ENCODE measurements at regions not wholly inside any gene's neighbourhood (a gene's known extent, or its start where the extent isn't known, plus 50 kb on each side); places are given as distances from the start of the nearest gene placed in this dataset.

- no peaks in the 10 kb centered on the region for H3K27me3 ChIP-seq (replicated peaks; ENCODE audit: insufficient read depth, low read length)
- no peaks in the 10 kb centered on the region for H3K36me3 ChIP-seq (replicated peaks; ENCODE audit: insufficient read depth, low read length)
- no peaks in the 10 kb centered on the region for H4K20me1 ChIP-seq (ENCODE audit: insufficient read depth, low read length)
- H3K4me3 ChIP-seq (ENCODE audit: low read length) = no peak overlapping the region
- H2AFZ ChIP-seq (ENCODE audit: low read length) = no peak overlapping the region
- no peak for TF ChIP-seq EZH2 (optimal IDR thresholded peaks at IDR 0.05; ENCODE audit: low read depth, low read length)
- no peaks in the 10 kb centered on the region for H3K4me1 ChIP-seq (ENCODE audit: low read length)
- no peak for DNase-seq
- H3K9me3 ChIP-seq (replicated peaks; ENCODE audit: insufficient read depth, low read length) = no peaks in the 10 kb centered on the region
- H3K9ac ChIP-seq (ENCODE audit: low read length) = no peak overlapping the region
- H3F3A ChIP-seq (ENCODE audit: insufficient read depth, low read length) = no peaks in the 10 kb centered on the region
- H3K79me2 ChIP-seq (ENCODE audit: low read length) = no peaks in the 10 kb centered on the region
- no peak overlapping the region for H3K4me2 ChIP-seq (ENCODE audit: low read depth, low read length)
- no peaks in the 10 kb centered on the region for H3K9me2 ChIP-seq (replicated peaks; ENCODE audit: insufficient read depth, low read length)
- no peak overlapping the region for H3K27ac ChIP-seq (ENCODE audit: low read length)
Observed at GRCh38 chr15:39491886-39492490, 88.9 kb upstream of the THBS1 start.

GRCh38 chr15:39493424-39494067, 87.3 kb upstream of the THBS1 start:
- TF ChIP-seq CTCF (IDR thresholded peaks at IDR 0.05; ENCODE audit: low read length) = no peak
- no peak for TF ChIP-seq EZH2 (optimal IDR thresholded peaks at IDR 0.05; ENCODE audit: low read depth, low read length)
- TF ChIP-seq EZH2phosphoT487 (IDR thresholded peaks at IDR 0.05; ENCODE audit: low read length) = no peak
- Histone ChIP-seq H3K79me2 (ENCODE audit: low read length) (no peaks in the 10 kb centered on the region), H3K36me3 (replicated peaks; ENCODE audit: insufficient read depth, low read length) (no peaks in the 10 kb centered on the region), H3K4me2 (ENCODE audit: low read depth, low read length) (no peak overlapping the region), H3K9ac (ENCODE audit: low read length) (no peak overlapping the region), H2AFZ (ENCODE audit: low read length) (no peak overlapping the region), H4K20me1 (ENCODE audit: insufficient read depth, low read length) (no peaks in the 10 kb centered on the region), H3K27me3 (replicated peaks; ENCODE audit: insufficient read depth, low read length) (no peaks in the 10 kb centered on the region), H3K4me3 (ENCODE audit: low read length) (no peak overlapping the region), H3K9me3 (replicated peaks; ENCODE audit: insufficient read depth, low read length) (no peaks in the 10 kb centered on the region), H3F3A (ENCODE audit: insufficient read depth, low read length) (no peaks in the 10 kb centered on the region), H3K27ac (ENCODE audit: low read length) (no peak overlapping the region), H3K4me1 (ENCODE audit: low read length) (no peaks in the 10 kb centered on the region), H3K9me2 (replicated peaks; ENCODE audit: insufficient read depth, low read length) (no peaks in the 10 kb centered on the region)
- no peak for DNase-seq

- H3K36me3 ChIP-seq (replicated peaks; ENCODE audit: insufficient read depth, low read length) = no peaks in the 10 kb centered on the region
- H3K79me2 ChIP-seq (ENCODE audit: low read length) = no peaks in the 10 kb centered on the region
- DNase-seq = no peak
- H4K20me1 ChIP-seq (ENCODE audit: insufficient read depth, low read length) = no peaks in the 10 kb centered on the region
- no peaks in the 10 kb centered on the region for H3F3A ChIP-seq (ENCODE audit: insufficient read depth, low read length)
- H3K4me2 ChIP-seq (ENCODE audit: low read depth, low read length) = no peak overlapping the region
- H3K9me3 ChIP-seq (replicated peaks; ENCODE audit: insufficient read depth, low read length) = no peaks in the 10 kb centered on the region
- H3K9me2 ChIP-seq (replicated peaks; ENCODE audit: insufficient read depth, low read length) = no peaks in the 10 kb centered on the region
- no peak overlapping the region for H3K27ac ChIP-seq (ENCODE audit: low read length)
- no peak overlapping the region for H3K9ac ChIP-seq (ENCODE audit: low read length)
- no peak for TF ChIP-seq CTCF (IDR thresholded peaks at IDR 0.05; ENCODE audit: low read length)
- no peak for TF ChIP-seq EZH2 (optimal IDR thresholded peaks at IDR 0.05; ENCODE audit: low read depth, low read length)
- TF ChIP-seq EZH2phosphoT487 (IDR thresholded peaks at IDR 0.05; ENCODE audit: low read length) = no peak
- no peak overlapping the region for H2AFZ ChIP-seq (ENCODE audit: low read length)
- H3K4me3 ChIP-seq (ENCODE audit: low read length) = no peak overlapping the region
- H3K27me3 ChIP-seq (replicated peaks; ENCODE audit: insufficient read depth, low read length) = no peaks in the 10 kb centered on the region
- H3K4me1 ChIP-seq (ENCODE audit: low read length) = no peaks in the 10 kb centered on the region
Observed at GRCh38 chr15:39494462-39494861, 86.4 kb upstream of the THBS1 start.

All from MM.1S (cell line).